GM18499 (cell line): ENCODE measurements at regions not wholly inside any gene's neighbourhood (a gene's known extent, or its start where the extent isn't known, plus 50 kb on each side); places are given as distances from the start of the nearest gene placed in this dataset.

ENCODE experiments used
- ATAC-seq: cut with Tn5 transposase; IDR thresholded peaks from one replicate; pipeline ENCODE4 v1.9.1; 2021; ENCODE audit warnings: moderate number of reproducible peaks; ENCODE audit not compliant: insufficient read depth, unreplicated experiment

GRCh38 chr3:197353001-197353866, 54.8 kb upstream of the DLG1 start:
- no peak for ATAC-seq

- ATAC-seq, result no peak
Observed at GRCh38 chr3:197352382-197352781, 54.0 kb upstream of the DLG1 start.

- ATAC-seq, result no peak
Observed at GRCh38 chr3:197350446-197350845, 52.0 kb upstream of the DLG1 start.

GRCh38 chr3:197349368-197349767, 51.0 kb upstream of the DLG1 start:
- no peak for ATAC-seq
